GM12801 (cell line): ENCODE measurements at regions not wholly inside any gene's neighbourhood (a gene's known extent, or its start where the extent isn't known, plus 50 kb on each side); places are given as distances from the start of the nearest gene placed in this dataset.

Source experiments
- CTCF ChIP-seq: IDR thresholded peaks from one replicate; pipeline ENCODE4 v1.5.1; 2011; ENCODE audit warnings: control low read depth; ENCODE audit not compliant: insufficient read length; ENCODE audit errors: extremely low read depth

- no peak for TF ChIP-seq CTCF
Observed at GRCh38 chr5:101009758-101010519, 106.9 kb upstream of the ST8SIA4 start.

- TF ChIP-seq CTCF, result no peak
Observed at GRCh38 chr5:100992354-100992753, 89.3 kb upstream of the ST8SIA4 start.

GRCh38 chr5:100974082-100974481, 71.0 kb upstream of the ST8SIA4 start:
- no peak for TF ChIP-seq CTCF

GRCh38 chr5:100970646-100971255, 67.7 kb upstream of the ST8SIA4 start:
- TF ChIP-seq CTCF, result no peak

- no peak for TF ChIP-seq CTCF
Observed at GRCh38 chr5:100965291-100965690, 62.2 kb upstream of the ST8SIA4 start.
